Erythroblast (primary cell): ENCODE measurements at regions not wholly inside any gene's neighbourhood (a gene's known extent, or its start where the extent isn't known, plus 50 kb on each side); places are given as distances from the start of the nearest gene placed in this dataset.

Experiments
- DNase-seq, 2 experiments: peaks; one replicate each; lab custom pipeline; 2025; lab: John Stamatoyannopoulos, UW
- GATA1 ChIP-seq: IDR thresholded peaks from 2 replicates; pipeline ENCODE4 v1.6.1; 2011; ENCODE audit warnings: low read depth, mild to moderate bottlenecking, control low read depth, low read length, moderate library complexity
- POLR2A ChIP-seq: IDR thresholded peaks from 2 replicates; pipeline ENCODE4 v1.6.1; 2011; ENCODE audit warnings: mild to moderate bottlenecking, low read length

- no peak for TF ChIP-seq POLR2A
- TF ChIP-seq GATA1: no peak
- DNase-seq: no peak
Measured at GRCh38 chr7:88399036-88399435, 92.3 kb upstream of the STEAP4 start.

- no peak for TF ChIP-seq GATA1
- TF ChIP-seq POLR2A: no peak
- no peak for DNase-seq
Measured at GRCh38 chr7:88398459-88398858, 91.8 kb upstream of the STEAP4 start.

GRCh38 chr7:88396948-88397322 lies 90.2 kb upstream of the STEAP4 start:
- TF ChIP-seq POLR2A (no peak), GATA1 (no peak)

GRCh38 chr7:88396295-88396947 lies 89.7 kb upstream of the STEAP4 start:
- DNase-seq: no peak
- TF ChIP-seq POLR2A (no peak), GATA1 (no peak)

More at GRCh38 chr7:88396948-88397322, 90.2 kb upstream of the STEAP4 start:
- no peak for DNase-seq

GRCh38 chr7:88395715-88396114 lies 89.0 kb upstream of the STEAP4 start:
- TF ChIP-seq POLR2A (no peak), GATA1 (no peak)
- DNase-seq: no peak

GRCh38 chr7:88391247-88391646 lies 84.6 kb upstream of the STEAP4 start:
- DNase-seq: no peak
- no peak for TF ChIP-seq GATA1

GRCh38 chr7:88387368-88387767 lies 80.7 kb upstream of the STEAP4 start:
- DNase-seq: no peak
- TF ChIP-seq GATA1: no peak
- TF ChIP-seq POLR2A: no peak

- no peak for DNase-seq
- TF ChIP-seq POLR2A (no peak), GATA1 (no peak)
Measured at GRCh38 chr7:88386665-88387156, 80.0 kb upstream of the STEAP4 start.

GRCh38 chr7:88377434-88377833 lies 70.7 kb upstream of the STEAP4 start:
- DNase-seq: no peak
- TF ChIP-seq POLR2A: no peak
- TF ChIP-seq GATA1: no peak

GRCh38 chr7:88368686-88369085 lies 62.0 kb upstream of the STEAP4 start:
- TF ChIP-seq POLR2A (no peak), GATA1 (no peak)
- no peak for DNase-seq

- TF ChIP-seq GATA1 (no peak), POLR2A (no peak)
- no peak for DNase-seq
Measured at GRCh38 chr7:88366845-88367244, 60.2 kb upstream of the STEAP4 start.

- TF ChIP-seq POLR2A (no peak), GATA1 (no peak)
- DNase-seq: no peak
Measured at GRCh38 chr7:88363869-88364268, 57.2 kb upstream of the STEAP4 start.

- DNase-seq: no peak
- no peak for TF ChIP-seq GATA1
Measured at GRCh38 chr7:88363249-88363648, 56.6 kb upstream of the STEAP4 start.

GRCh38 chr7:88361357-88361756 lies 54.7 kb upstream of the STEAP4 start:
- TF ChIP-seq POLR2A: no peak
- TF ChIP-seq GATA1: no peak
- no peak for DNase-seq

- TF ChIP-seq GATA1 (no peak), POLR2A (no peak)
- no peak for DNase-seq
Measured at GRCh38 chr7:88358881-88359280, 52.2 kb upstream of the STEAP4 start.

- DNase-seq: no peak
- no peak for TF ChIP-seq POLR2A
- no peak for TF ChIP-seq GATA1
Measured at GRCh38 chr7:88358526-88358838, 51.8 kb upstream of the STEAP4 start.
